Muscle layer of duodenum (tissue), 2 donors: ENCODE measurements at regions not wholly inside any gene's neighbourhood (a gene's known extent, or its start where the extent isn't known, plus 50 kb on each side); places are given as distances from the start of the nearest gene placed in this dataset.

ENCODE experiments used
- H3K27ac ChIP-seq: one replicate; pipeline ENCODE4 v1.7.0; 2013; ENCODE audit warnings: mild to moderate bottlenecking, low read length
- H3K27me3 ChIP-seq: one replicate; pipeline ENCODE4 v1.7.0; 2013; ENCODE audit warnings: low read depth, mild to moderate bottlenecking, control low read depth, low read length
- H3K36me3 ChIP-seq, 2 donors: one replicate each; pipeline ENCODE4 v1.7.0; 2013; ENCODE audit warnings: low read length in 2 of 2, control low read depth in 1 of 2, mild to moderate bottlenecking in 1 of 2; ENCODE audit not compliant: insufficient read depth in 2 of 2, control insufficient read depth in 1 of 2
- H3K4me1 ChIP-seq, 2 donors: one replicate each; pipeline ENCODE4 v1.7.0; 2013; ENCODE audit warnings: low read length in 2 of 2, mild to moderate bottlenecking in 2 of 2, control low read depth in 1 of 2, moderate library complexity in 1 of 2; ENCODE audit not compliant: insufficient read depth in 2 of 2, control insufficient read depth in 1 of 2
- H3K4me3 ChIP-seq, 2 donors: one replicate each; pipeline ENCODE4 v1.7.0; 2013; ENCODE audit warnings: low read length in 2 of 2, low read depth in 1 of 2, mild to moderate bottlenecking in 1 of 2
- H3K9me3 ChIP-seq, 2 donors: one replicate each; pipeline ENCODE4 v1.7.0; 2013; ENCODE audit warnings: low read length in 2 of 2, control low read depth in 1 of 2, mild to moderate bottlenecking in 1 of 2; ENCODE audit not compliant: control insufficient read depth in 1 of 2
- donor health status: healthy.

DNA sequence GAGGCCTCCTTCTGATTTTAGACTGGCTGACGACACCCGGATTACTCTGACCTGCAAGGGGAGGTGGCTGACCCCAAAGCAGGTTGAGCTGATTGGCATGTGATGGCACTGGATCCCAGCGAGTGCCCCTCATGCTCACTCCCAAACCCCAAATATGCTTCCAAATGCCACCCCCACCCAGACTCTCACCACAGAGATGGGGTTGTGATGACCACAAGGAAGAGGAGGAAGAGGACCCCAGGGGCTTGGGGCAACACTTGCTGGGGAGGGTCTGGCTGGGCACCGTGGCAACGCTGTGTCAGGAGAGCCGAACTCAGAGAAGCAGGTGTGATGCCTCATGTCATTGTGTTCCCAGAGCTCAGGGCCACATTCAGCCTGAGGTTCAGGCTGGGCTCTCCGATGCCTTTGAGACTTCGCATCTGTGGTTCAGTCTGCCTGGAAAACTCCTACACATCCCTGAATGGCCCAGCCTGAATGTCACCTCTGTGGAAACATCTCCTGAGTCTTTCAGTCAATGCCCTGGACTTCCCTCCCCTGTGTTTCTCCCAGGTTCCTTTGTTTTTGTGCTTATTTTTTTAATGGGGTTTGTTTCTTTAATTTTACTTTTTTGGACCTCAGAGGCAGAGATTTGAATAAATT, 169.1 kb upstream of the PMEPA1 start:
- Histone ChIP-seq H3K4me1 (no peaks in the 10 kb centered on the region), H3K27me3 (no peaks in the 10 kb centered on the region), H3K36me3 (no peaks in the 10 kb centered on the region), H3K4me3 (no peak overlapping the region), H3K9me3 (no peaks in the 10 kb centered on the region), H3K27ac (no peak overlapping the region)

DNA sequence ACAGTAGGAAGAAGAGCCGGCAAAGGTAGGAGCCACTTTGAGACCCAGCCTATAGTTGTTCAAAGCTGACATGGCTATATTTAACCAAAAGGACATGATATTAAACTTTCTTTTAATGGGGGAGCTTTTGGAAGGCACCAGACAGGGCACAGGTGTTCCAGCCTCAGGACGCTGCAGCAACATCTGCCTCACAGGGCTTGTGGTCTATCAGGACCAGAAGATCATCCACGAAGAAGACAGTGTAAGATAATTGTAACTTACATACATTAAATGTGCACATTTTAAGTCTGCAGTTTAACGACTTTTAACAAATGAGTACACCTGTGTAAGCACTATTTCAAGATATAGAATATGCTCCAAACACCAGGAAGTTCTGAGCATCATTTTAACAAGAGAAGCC, 168.2 kb upstream of the PMEPA1 start:
- H3K27me3 ChIP-seq = no peaks in the 10 kb centered on the region
- no peaks in the 10 kb centered on the region for H3K9me3 ChIP-seq
- no peak overlapping the region for H3K4me3 ChIP-seq
- H3K36me3 ChIP-seq = no peaks in the 10 kb centered on the region
- no peak overlapping the region for H3K27ac ChIP-seq
- no peaks in the 10 kb centered on the region for H3K4me1 ChIP-seq

DNA sequence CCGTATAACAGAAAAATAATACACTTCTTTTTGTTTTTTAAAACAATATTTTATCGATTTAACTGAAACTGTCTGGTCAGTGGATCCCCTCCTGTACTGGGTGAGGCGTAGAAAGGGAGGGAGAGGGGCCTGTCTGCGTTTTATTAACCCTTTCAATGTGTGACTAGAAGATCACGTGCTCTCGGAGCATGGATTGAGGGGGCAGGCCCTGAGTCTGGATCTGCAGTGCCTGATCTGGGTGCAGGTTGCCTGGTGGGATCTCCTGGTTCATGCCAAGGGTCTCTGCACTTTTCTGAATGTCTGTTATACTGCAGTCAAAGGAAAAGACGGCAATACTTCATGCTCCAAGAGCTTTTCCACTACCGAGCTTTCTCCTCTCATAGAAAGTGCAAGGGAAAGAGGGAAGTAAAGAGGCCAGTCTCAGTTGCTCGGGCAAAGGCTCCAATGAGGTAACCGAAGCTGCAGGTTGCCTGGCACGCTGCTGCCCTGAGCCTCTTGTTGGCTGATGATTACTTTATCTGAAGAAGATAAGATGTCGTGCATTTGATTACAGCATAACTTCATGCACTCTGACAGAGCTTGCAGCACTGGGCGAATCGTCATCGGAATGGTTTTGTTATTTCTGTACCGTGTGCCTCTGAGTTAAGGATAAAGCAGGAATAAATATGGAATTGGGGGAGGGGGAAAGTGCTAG, 167.5 kb upstream of the PMEPA1 start:
- Histone ChIP-seq H3K27ac (no peak overlapping the region), H3K4me3 (no peak overlapping the region), H3K9me3 (no peaks in the 10 kb centered on the region)

GRCh38 chr20:57876163-57876562, 166.3 kb upstream of the PMEPA1 start:
- H3K9me3 ChIP-seq = no peaks in the 10 kb centered on the region

More for the DNA sequence above, 167.5 kb upstream of the PMEPA1 start:
- Histone ChIP-seq H3K36me3 (no peaks in the 10 kb centered on the region), H3K4me1 (no peaks in the 10 kb centered on the region), H3K27me3 (no peaks in the 10 kb centered on the region)

DNA sequence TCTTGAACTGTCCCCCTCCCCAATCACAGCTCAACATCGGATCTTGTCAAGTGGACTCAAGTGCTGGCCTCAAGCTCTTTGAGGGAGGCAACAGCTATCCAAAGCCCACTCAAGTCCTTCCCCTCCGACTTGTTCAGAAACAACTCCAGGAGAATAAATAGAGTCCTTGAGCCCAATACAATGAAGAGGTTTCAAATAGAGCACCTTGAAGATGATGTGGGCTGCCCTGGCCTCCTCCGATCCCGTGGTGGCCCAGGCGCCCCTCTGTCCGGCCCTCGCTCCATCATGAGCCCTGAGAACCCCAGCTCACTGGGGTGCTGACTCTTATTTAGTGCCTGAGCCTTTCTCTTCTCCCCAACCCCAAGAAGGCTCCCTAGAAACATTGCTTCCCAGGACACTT, 164.3 kb upstream of the PMEPA1 start:
- Histone ChIP-seq H3K9me3 (no peaks in the 10 kb centered on the region), H3K4me3 (no peak overlapping the region), H3K27ac (no peak overlapping the region), H3K27me3 (no peaks in the 10 kb centered on the region), H3K36me3 (no peaks in the 10 kb centered on the region), H3K4me1 (no peaks in the 10 kb centered on the region)

More at GRCh38 chr20:57876163-57876562, 166.3 kb upstream of the PMEPA1 start:
- Histone ChIP-seq H3K27ac (no peak overlapping the region), H3K4me3 (no peak overlapping the region), H3K27me3 (no peaks in the 10 kb centered on the region), H3K36me3 (no peaks in the 10 kb centered on the region), H3K4me1 (no peaks in the 10 kb centered on the region)

GRCh38 chr20:57872816-57873409, 163.1 kb upstream of the PMEPA1 start:
- no peak overlapping the region for H3K4me3 ChIP-seq
- H3K36me3 ChIP-seq = no peaks in the 10 kb centered on the region
- no peak overlapping the region for H3K27ac ChIP-seq
- no peaks in the 10 kb centered on the region for H3K4me1 ChIP-seq
- H3K9me3 ChIP-seq = no peaks in the 10 kb centered on the region
- H3K27me3 ChIP-seq = no peaks in the 10 kb centered on the region

- H3K27ac ChIP-seq = no peak overlapping the region
- H3K36me3 ChIP-seq = no peaks in the 10 kb centered on the region
- no peaks in the 10 kb centered on the region for H3K9me3 ChIP-seq
- no peaks in the 10 kb centered on the region for H3K4me1 ChIP-seq
- no peaks in the 10 kb centered on the region for H3K27me3 ChIP-seq
- no peak overlapping the region for H3K4me3 ChIP-seq
Observed at GRCh38 chr20:57871237-57871632, 161.4 kb upstream of the PMEPA1 start.

DNA sequence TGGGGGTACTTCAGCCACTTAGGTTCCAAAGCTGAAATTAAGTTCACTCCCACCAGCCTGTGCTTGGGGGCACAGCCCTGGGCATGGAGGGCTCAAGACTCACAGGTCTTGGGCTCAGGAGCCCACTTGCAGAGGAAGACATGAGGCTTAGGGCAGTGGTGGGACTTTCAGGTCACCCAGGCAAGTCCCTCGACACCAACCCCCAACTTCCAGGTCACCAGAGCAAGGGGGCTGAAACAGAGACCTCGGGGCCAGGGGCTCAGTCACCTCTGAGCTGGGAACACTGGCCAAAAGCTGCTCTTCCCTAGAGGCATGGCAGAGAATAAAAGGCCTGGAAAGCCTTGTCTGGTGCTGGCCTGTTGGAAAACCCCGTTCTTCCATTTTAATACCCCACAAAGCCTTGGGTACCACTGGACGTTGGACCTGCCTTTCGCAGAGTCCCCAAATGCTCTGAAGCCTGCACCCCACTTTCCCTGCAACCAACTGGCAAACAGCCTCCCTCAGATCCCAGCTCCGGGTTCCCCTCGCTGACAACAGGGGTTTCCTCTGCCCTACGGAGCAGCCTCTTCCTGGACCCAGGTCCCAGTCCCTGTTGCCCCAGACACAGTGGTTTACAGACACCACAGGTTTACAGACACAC, 160.9 kb upstream of the PMEPA1 start:
- no peaks in the 10 kb centered on the region for H3K27me3 ChIP-seq
- no peaks in the 10 kb centered on the region for H3K9me3 ChIP-seq
- no peaks in the 10 kb centered on the region for H3K36me3 ChIP-seq
- H3K4me1 ChIP-seq = no peaks in the 10 kb centered on the region
- H3K4me3 ChIP-seq = no peak overlapping the region
- no peak overlapping the region for H3K27ac ChIP-seq

- no peak overlapping the region for H3K27ac ChIP-seq
Observed at GRCh38 chr20:57869951-57870315, 160.1 kb upstream of the PMEPA1 start.

GRCh38 chr20:57869291-57869950, 159.6 kb upstream of the PMEPA1 start:
- no peaks in the 10 kb centered on the region for H3K27me3 ChIP-seq
- no peaks in the 10 kb centered on the region for H3K9me3 ChIP-seq
- H3K36me3 ChIP-seq = no peaks in the 10 kb centered on the region
- H3K27ac ChIP-seq = no peak overlapping the region
- H3K4me1 ChIP-seq = no peaks in the 10 kb centered on the region
- no peak overlapping the region for H3K4me3 ChIP-seq

More at GRCh38 chr20:57869951-57870315, 160.1 kb upstream of the PMEPA1 start:
- Histone ChIP-seq H3K36me3 (no peaks in the 10 kb centered on the region), H3K4me3 (no peak overlapping the region), H3K4me1 (no peaks in the 10 kb centered on the region), H3K27me3 (no peaks in the 10 kb centered on the region), H3K9me3 (no peaks in the 10 kb centered on the region)

DNA sequence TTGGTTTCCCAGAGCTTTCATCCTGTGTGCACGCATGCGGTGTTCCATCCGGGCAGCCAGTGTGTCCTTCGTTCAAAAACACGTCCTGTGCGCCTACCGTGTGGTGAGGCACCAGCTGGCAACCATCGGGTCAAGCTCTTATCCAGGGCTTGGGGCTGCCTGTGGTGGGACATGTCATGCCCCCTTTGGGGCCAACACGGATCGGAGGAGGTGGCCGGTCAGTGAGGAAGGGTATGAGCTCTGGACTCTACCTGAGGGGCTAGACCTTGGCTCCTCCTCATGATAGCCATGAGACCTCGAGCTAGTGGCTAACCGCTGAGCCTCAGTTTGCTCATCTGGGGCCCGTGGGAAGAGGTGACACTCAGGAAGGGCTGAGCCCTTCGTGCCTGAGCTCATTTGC, 158.5 kb upstream of the PMEPA1 start:
- no peaks in the 10 kb centered on the region for H3K4me1 ChIP-seq
- no peak overlapping the region for H3K4me3 ChIP-seq
- no peak overlapping the region for H3K27ac ChIP-seq
- H3K9me3 ChIP-seq = no peaks in the 10 kb centered on the region
- H3K36me3 ChIP-seq = no peaks in the 10 kb centered on the region
- H3K27me3 ChIP-seq = no peaks in the 10 kb centered on the region
